GM19468 (cell line): ENCODE measurements at regions not wholly inside any gene's neighbourhood (a gene's known extent, or its start where the extent isn't known, plus 50 kb on each side); places are given as distances from the start of the nearest gene placed in this dataset.
A peak's percentile ranks its signal among the peaks of the same experiment; 100 is the strongest.
"Not testable (repeated sequence)": the region's sequence is repeated elsewhere in the genome, so short reads cannot be mapped to it uniquely, and the experiment has no call there.

Source experiments
- ATAC-seq: cut with Tn5 transposase; IDR thresholded peaks from one replicate; pipeline ENCODE4 v1.9.1; 2021; ENCODE audit warnings: mild to moderate bottlenecking, moderate library complexity, moderate number of reproducible peaks; ENCODE audit not compliant: unreplicated experiment; ENCODE audit errors: extremely low read depth

DNA sequence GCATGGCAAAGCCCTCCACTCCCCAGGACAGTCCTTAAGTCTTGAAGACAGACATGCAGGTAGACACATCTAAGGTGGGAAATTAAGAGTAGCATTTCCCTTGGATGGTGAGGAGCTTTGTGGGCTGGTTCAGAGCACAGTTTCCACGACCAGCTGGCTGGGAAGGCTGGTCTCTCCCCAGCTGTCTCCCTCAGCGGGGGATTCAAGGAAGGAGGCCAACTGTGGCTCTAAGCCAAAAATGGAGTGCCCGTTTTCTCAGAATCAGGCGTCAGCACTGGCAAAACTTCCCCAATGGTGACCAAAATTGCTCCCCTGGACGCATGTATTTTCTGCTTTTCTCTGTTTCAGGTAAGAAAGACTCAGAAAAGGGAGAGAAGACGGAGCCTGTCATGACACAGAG is 230.6 kb upstream of the FZD8 start:
- no peak for ATAC-seq

DNA sequence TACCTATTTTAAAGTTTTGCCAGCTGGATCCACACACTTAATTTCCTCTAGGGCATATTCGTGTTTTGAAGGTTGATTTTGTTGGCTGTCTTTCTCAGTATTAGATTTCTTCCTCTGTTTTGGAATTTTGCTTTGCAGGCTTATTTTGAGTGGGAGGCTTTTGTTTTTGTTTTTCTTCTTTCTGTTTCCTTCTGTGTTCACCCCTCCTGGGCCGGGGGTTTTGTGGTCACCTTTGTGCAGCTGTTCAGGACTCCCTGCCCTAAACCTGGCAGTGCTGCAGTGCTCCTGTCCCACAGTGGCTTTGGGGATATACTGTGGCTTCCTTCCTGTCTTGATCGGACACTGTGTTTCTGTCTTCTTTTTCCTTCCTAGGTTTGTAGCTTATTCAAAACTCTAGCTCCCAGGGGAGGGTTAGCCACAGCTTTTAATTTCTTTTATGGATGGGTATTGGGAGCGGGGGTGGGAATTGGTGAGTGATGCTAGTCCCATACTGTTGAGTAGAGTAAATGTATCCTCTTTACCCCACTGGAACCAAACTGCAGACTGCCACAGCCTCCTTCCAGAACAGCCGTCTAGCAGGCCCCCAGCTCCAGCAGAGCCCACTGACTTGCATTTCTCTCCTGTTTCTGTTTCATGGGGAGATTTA is 228.7 kb upstream of the FZD8 start:
- no peak for ATAC-seq

DNA sequence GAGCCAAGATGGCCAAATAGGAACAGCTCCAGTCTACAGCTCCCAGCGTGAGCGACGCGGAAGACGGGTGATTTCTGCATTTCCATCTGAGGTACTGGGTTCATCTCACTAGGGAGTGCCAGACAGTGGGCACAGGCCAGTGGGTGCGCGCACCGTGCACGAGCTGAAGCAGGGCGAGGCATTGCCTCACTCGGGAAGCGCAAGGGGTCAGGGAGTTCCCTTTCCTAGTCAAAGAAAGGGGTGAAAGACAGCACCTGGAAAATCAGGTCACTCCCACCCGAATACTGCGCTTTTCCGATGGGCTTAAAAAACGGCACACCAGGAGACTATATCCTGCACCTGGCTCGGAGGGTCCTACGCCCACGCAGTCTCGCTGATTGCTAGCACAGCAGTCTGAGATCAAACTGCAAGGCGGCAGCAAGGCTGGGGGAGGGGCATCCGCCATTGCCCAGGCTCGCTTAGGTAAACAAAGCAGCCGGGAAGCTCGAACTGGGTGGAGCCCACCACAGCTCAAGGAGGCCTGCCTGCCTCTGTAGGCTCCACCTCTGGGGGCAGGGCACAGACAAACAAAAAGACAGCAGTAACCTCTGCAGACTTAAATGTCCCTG is 216.7 kb upstream of the FZD8 start:
- not testable (repeated sequence) for ATAC-seq

DNA sequence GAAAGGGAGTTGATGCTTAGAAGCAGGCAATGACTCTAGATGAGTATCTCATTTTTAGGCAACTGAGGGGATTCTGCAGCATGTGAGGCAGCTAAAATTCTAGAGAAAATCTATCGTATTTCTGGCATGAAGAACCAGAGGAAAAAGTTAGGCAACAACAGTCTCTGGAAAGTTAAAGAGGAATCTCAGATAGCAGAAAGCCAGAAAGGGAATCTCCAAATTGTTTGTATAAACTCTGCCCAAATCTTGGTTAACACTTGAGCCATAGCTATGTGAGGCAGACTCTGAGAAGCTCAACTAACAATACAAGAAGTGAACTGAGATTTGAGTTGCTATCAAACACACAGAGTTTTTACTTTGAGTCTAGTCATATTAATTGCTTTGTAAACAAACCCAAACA is 215.8 kb upstream of the FZD8 start:
- no peak for ATAC-seq

DNA sequence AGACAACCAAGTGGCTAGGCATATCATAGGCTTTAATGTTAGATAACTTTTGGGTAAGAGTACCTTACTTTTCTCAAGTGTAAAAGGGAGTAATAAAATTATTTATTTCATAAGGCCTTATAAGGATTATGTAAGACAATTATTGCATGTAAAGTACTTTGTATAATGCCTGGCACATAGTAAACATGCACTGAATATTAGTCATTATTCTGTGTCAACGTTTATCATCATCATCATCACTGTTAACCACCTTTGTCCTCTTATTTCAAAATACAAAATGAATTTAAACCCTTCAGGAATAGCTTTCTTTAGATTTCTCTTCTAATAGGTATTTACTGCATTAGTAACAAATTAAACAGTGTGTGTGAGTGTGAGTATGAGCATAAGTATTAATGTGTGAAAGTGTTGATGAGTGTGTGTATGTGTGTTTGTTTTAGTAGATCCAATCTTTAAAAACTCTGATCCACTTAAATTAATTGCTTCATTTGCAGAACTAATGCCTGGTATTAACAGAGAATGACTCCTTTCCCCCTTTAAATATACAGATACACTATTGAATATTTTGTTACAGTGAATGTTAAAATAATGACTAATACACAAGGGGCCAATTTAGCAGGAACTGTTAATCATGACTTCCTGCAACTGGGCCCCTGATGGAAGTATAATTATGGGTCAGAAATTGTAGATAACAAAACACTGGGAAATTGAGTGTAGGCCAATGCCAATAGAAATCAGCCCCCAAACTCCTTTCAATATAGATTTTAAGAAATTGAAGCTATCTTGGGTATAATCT is 213.3 kb upstream of the FZD8 start:
- ATAC-seq, result no peak

- no peak for ATAC-seq
Observed at GRCh38 chr10:35854661-35855060, 212.6 kb upstream of the FZD8 start.

DNA sequence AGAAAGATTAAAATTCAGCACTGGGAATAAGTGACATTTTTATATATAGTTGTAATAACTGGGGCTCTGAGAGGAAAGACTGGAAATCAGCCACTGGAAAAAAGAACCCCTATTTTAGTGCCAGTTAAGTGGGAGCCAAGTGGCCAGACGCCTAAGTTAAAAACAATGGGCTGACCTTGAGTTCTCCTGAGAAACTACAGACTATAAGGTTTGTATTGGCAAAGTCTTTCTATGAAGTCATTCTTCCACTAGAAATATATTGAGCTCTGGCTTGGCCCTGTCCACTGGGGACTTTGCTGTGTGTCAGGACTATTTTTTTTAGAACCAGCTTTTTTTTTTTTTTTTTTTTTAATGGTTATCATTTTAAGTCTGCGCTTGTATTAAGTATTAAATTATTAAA is 210.6 kb upstream of the FZD8 start:
- ATAC-seq, result no peak

- ATAC-seq, result no peak
Observed at GRCh38 chr10:35848412-35848811, 206.3 kb upstream of the FZD8 start.

GRCh38 chr10:35844686-35845085 is 202.6 kb upstream of the FZD8 start:
- ATAC-seq, result no peak

DNA sequence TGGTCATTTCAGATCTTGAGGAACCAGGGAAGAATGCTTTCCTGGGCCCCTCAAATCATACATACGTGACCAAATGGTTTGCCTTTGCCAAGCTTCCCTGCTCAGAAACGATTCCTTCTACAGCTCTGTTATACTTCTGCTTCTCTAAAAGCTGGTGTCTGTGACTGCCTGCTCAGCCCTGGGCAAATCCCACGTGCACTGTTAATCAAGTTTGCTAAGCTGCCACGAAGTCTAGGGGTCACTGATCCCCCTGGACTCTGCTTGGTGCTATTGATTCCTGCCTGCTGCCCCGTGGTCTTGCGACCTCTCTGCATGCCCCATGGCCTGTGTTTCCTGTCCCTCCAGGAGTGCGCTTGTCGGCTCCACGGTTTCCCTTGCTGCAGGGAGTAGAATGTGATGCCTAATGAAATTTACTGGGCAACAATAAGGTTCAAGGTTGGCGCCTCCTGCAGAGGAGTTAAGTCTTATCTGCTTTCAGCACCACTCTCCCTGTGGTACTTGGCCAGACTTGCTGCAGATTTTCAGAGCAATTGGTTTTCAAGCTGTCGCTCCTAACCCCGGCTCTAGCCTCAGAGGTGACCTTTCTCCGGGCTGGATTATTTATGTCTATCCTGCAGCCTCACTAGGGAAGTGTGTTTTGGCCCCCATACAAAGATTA is 201.6 kb upstream of the FZD8 start:
- ATAC-seq, result no peak

DNA sequence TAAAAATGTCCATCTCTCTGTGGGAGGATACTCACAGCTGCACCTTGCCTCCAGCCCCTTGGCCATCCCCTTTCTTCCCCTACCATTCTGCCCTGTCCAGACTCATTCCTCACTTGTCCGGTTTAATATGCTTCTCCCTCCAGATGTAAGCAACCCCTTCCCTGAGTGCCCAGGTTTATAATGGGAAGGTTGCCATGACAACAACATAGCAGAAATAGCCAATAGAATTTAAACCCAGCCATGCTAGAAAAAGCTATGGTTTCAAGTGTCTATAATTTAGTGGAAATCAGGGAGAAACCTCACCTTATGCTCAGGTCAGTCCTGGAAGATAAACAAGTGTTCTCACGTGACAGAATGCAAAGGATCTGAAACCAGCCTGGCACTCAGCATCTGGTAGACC is 196.0 kb upstream of the FZD8 start:
- no peak for ATAC-seq

GRCh38 chr10:35835545-35835944 is 193.4 kb upstream of the FZD8 start:
- no peak for ATAC-seq

DNA sequence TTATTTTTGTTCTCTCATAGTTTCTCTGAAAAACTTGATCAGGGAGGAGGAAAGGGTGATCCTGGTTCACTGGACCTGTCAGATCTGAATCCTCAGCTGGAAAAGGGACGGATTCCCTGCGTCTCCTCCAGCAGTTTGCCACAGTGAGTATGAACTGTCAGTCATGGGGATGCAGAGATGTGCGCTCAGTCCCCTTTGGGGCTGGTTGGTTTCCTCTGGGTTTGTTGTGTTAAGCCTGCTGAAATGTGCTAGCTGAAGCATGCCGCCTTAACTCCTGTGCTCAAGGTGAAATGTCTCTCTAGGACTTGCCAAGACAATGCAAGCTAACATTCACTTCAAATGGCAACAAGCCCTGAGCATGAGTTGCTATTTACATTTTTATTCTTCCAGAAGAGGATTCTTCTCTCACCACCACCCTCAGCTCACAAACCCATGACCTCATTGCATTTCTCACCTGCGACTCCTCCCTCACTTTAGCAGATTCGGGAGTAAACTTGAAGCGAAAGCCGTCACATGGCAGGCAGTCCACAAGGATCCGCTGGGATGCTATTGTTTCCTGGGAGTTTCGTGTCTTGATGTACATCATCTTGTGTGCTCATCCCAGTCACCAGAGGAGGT is 192.9 kb upstream of the FZD8 start:
- no peak for ATAC-seq

DNA sequence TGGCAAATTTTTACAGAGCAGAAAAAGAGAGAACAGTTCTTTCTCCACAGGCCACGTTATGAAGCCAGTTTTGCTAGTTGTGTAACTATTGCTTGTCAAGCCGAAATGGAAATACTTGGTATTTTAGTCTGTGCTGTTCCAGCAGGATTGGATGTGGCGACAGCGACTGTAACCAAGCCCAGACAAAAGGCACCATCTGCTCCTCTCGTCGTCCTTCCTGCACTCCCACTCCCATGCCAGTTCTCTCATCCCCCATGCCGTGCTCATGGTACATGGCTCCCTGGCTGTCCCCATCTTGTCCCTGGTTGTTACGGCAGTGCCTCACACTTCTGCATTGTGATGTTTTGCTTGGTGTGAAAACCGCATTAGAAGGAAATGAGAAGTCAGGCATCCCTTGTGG is 185.7 kb upstream of the FZD8 start:
- no peak for ATAC-seq

GRCh38 chr10:35824704-35825103 is 182.6 kb upstream of the FZD8 start:
- no peak for ATAC-seq

DNA sequence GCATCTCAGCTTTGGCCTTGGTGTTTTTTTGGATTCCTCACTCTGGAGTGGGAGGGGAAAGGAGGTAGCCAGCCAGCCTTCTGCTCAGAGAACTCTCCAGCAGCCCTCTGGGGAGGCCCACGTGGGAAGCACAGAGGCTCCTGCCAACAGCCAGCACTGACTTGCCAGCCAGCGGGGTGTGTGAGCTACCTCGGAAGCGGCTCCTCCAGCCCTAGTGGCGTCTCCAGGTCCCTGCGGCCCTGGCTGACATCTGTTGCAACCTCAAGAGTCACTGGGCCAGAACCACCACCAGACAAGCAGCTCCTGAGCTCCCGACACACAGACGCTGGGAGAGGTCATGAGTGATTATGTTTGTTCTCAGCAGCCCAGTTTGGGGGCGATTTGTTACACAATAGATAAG is 180.2 kb upstream of the FZD8 start:
- ATAC-seq, result no peak

DNA sequence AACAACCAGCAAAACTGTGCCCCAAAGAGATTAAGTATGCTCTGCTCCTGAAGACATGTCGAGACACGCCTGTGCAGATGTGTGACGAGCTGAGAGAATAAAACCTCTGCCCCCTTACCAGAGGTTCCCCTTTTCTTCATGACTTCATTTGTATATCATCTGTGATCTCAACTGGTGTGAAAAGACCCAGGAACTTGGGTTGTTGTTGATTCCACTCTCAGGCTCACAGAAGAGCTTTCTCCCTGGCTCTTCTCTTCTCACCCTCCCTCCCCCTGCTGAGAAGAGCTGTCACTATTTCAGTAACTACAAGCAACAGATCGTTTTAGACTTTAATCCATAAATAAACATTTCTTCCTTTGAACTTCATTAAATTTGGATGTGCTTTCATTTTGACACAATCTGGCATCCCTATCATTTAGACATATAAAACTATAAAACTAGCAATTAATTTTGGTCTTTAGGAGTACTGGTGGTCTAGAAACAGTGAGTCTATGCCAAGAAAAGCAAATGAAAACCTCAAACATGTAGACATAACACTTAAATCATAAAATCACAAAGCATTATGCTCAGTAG is 179.3 kb upstream of the FZD8 start:
- peak; percentile 84 for ATAC-seq

GRCh38 chr10:35819736-35820135 is 177.6 kb upstream of the FZD8 start:
- ATAC-seq, result no peak

DNA sequence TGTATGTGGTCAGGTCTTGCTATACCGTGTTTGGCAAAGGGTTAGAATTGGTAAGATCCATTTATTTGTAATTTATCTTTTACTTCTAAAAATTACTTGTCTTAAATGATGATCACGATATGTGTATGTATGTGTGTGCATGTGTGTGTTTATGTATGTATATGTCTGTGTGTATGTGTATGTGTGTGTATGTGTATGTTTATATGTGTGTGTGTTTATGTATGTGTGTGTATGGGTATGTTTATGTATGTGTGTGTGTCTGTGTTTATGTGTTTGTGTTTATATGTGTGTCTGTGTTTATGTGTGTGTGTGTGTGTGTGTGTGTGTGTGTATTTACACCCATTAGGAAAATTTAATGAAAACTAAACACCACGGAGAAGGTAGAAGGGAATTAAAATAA is 176.9 kb upstream of the FZD8 start:
- ATAC-seq, result no peak

- not testable (repeated sequence) for ATAC-seq
Observed at GRCh38 chr10:35817109-35817508, 175.0 kb upstream of the FZD8 start.
